A673 (cell line): ENCODE measurements at regions not wholly inside any gene's neighbourhood (a gene's known extent, or its start where the extent isn't known, plus 50 kb on each side); places are given as distances from the start of the nearest gene placed in this dataset.

Experiments used
- CTCF ChIP-seq: fragments of 300-800, 200-600 bp; sonication (generic); conservative IDR thresholded peaks from 2 replicates; pipeline ENCODE4 v1.5.1; 2017; ENCODE audit warnings: low read depth, mild to moderate bottlenecking, antibody characterized with exemption, low read length, moderate library complexity, mixed read lengths
- EZH2 ChIP-seq: fragments of 200-600 bp; sonication (generic); IDR thresholded peaks from 2 replicates; pipeline ENCODE4 v1.6.1; 2017; ENCODE audit warnings: borderline replicate concordance, low read depth, mild to moderate bottlenecking, mixed read lengths, antibody characterized with exemption, low read length; ENCODE audit not compliant: poor library complexity, severe bottlenecking

- TF ChIP-seq CTCF (no peak), EZH2 (no peak)
Observed at GRCh38 chr3:188979669-188980310, 192.0 kb upstream of the TPRG1 start.
